Gastrocnemius medialis (tissue), 4 donors: ENCODE measurements at regions not wholly inside any gene's neighbourhood (a gene's known extent, or its start where the extent isn't known, plus 50 kb on each side); places are given as distances from the start of the nearest gene placed in this dataset.

ENCODE experiments used
- POLR2A ChIP-seq, 2 donors: fragments of 450-650 bp; IDR thresholded peaks; one replicate each; pipeline ENCODE4 v1.6.1; 2017; ENCODE audit warnings: antibody characterized with exemption in 2 of 2, mild to moderate bottlenecking in 2 of 2, moderate library complexity in 2 of 2
- TF ChIP-seq, protein P1 (sequence below), 5 experiments: fragments of 450-650 bp in 3 of 5; fragments of 200-600 bp in 2 of 5; sonication (generic) in 2 of 5; IDR thresholded peaks in 4 of 5; conservative IDR thresholded peaks in 1 of 5; 1 replicate in 4 of 5; 2 replicates in 1 of 5; pipeline ENCODE4 v1.5.1; 2016 to 2019; ENCODE audit warnings: antibody characterized with exemption in 5 of 5, mild to moderate bottlenecking in 3 of 5, moderate library complexity in 3 of 5

DNA sequence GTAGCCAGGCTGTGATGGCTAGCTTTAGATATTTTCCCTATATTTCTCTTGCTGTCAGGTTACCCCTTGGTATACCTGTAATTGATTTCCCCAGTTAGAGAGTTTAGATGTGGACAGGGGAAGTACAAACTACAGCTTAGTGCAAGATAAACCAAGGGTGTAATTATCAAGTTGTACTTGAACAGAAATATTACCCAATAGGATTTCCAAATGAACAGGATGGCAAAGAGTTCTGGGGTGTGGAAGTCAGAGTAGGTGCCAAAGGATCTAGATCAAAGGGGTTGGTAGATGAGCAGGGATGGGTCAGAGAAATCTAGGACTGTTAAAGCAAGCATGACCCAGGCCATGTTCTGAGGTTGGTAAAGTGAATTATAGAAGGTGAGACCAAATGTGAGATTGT lies 585.2 kb downstream of the CCDC85A start:
- no peak for TF ChIP-seq POLR2A (IDR thresholded peaks at IDR 0.05)
- TF ChIP-seq, protein P1, sequence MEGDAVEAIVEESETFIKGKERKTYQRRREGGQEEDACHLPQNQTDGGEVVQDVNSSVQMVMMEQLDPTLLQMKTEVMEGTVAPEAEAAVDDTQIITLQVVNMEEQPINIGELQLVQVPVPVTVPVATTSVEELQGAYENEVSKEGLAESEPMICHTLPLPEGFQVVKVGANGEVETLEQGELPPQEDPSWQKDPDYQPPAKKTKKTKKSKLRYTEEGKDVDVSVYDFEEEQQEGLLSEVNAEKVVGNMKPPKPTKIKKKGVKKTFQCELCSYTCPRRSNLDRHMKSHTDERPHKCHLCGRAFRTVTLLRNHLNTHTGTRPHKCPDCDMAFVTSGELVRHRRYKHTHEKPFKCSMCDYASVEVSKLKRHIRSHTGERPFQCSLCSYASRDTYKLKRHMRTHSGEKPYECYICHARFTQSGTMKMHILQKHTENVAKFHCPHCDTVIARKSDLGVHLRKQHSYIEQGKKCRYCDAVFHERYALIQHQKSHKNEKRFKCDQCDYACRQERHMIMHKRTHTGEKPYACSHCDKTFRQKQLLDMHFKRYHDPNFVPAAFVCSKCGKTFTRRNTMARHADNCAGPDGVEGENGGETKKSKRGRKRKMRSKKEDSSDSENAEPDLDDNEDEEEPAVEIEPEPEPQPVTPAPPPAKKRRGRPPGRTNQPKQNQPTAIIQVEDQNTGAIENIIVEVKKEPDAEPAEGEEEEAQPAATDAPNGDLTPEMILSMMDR (IDR thresholded peaks at IDR 0.05 in 4 of 5, conservative IDR thresholded peaks at IDR 0.05 in 1 of 5), result no peak
